NCI-H1417 treated with DMSO at 0.1 percent for 48 hours (cell line): ENCODE measurements at regions not wholly inside any gene's neighbourhood (a gene's known extent, or its start where the extent isn't known, plus 50 kb on each side); places are given as distances from the start of the nearest gene placed in this dataset.
"Not testable (repeated sequence)": the region's sequence is repeated elsewhere in the genome, so short reads cannot be mapped to it uniquely, and the experiment has no call there.

Experiments
- DNase-seq: peaks from one replicate; lab custom pipeline; 2025; lab: John Stamatoyannopoulos, UW

DNA sequence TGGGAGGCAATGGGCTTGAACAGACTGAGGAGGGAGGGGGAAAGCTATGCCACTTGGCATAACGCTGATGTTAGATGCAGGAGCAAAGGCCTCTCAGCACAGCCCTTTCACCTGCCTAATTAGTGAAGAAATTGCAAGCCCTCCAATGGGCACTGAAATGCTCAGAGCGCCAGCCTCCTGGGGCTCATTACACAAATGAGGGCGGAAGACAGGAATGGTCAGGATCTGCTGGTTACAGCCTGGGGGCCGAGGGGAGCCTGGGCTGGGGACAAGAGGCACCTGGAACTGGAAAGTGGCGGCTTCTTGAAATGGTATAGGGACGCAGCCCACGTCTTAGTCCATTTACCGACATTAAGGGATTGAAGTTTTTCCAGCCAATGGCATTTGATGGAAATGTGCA is 50.2 kb upstream of the PLET1 start:
- no peak for DNase-seq

DNA sequence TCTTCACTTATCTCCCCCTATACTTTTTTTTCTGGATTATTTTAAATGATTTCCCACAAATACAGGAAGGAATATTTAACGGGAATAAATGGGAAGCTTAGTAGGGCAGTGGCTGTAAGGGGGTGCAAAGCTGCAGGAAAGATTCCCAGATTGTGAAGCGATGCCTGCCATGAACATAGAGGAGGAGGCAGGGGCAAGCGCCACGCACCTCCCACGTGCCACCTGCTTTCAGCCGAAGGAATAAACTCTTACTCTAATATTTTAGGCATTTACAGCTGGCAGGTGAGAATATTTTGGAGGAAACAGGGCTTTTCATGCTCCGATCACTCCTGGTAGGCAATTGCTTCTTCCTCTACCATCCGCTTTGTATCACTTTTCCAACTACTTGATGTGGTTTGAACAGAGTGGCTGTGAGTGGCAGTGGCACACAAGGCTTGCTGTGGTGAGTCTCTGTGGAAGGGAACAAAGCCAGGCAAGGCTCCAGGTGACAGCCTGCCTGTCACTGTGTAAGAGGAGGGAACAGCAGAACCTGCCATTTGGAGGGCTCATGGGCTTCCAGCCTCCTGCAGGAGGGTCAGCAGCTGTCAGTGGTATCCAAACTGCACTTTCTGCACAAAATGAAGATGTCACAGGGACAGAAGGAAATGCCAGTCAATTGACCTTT is 54.5 kb upstream of the PLET1 start:
- DNase-seq, result no peak

DNA sequence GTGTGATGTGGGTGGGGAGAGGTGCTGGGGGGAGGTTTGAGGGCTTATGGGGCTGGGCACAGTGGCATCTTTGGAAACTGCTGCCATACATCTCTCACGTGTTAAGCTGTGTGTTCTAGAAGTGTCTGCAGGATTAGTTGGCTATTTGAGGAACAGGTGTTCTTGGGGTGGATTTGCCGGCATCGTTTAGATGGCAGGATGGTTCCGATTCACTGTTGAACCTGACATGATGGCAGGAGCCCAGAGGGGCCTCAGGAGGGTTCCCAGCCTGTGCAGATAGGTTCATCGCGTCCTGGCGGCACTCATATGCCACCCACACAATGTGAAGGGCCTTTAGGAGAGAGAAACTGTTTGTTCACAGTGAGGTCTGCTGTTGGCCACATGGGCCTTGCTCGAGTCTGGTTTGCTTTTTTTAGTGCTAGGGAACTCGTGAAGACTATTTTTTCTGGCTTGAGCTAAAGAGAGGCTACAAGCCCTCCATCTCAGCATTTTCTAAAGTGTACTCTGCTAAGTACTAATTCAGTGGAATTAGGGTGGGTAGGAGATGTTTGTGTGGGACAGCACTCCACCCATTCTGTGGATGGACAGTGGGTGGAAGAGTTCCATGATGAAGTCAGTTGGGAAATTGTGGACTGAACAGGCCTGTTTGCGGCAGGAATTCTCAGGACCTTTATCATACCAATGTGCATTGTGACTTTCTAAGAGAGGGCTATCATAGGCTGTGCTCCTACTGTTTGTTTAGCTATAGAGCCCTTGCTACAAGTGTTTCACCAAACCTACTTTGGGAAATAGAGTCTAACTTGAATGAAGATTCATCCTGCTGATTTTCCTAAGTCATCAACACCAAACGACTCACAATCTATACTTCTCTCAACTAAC is 55.4 kb upstream of the PLET1 start:
- DNase-seq, result no peak

GRCh38 chr11:112316971-112317370 is 56.3 kb upstream of the PLET1 start:
- no peak for DNase-seq

- no peak for DNase-seq
Observed at GRCh38 chr11:112318184-112318591, 57.5 kb upstream of the PLET1 start.

DNA sequence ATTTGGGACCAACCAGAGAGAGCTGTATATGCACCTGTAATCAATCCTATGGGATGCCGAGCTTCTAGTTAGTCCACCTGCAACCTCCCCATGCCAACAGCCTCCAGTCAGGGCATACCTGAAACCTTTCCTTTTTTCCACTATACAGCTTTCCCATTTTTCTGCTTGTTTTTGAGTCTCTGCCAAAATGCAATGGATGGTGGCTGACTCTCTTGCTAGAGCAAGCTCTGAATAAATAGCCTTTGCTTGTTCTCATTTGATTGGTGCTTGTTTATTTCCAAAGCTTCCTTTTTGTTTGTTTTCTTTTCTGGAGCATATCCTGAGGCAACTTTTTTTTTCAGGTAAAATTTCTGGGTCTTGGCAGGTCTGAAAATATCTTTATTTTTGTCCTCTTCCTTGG is 58.0 kb upstream of the PLET1 start:
- no peak for DNase-seq

- DNase-seq, result no peak
Observed at GRCh38 chr11:112320668-112321067, 60.0 kb upstream of the PLET1 start.

GRCh38 chr11:112321501-112322172 is 61.0 kb upstream of the PLET1 start:
- DNase-seq, result peak; percentile 80

GRCh38 chr11:112322173-112322790 is 61.6 kb upstream of the PLET1 start:
- DNase-seq, result no peak

DNA sequence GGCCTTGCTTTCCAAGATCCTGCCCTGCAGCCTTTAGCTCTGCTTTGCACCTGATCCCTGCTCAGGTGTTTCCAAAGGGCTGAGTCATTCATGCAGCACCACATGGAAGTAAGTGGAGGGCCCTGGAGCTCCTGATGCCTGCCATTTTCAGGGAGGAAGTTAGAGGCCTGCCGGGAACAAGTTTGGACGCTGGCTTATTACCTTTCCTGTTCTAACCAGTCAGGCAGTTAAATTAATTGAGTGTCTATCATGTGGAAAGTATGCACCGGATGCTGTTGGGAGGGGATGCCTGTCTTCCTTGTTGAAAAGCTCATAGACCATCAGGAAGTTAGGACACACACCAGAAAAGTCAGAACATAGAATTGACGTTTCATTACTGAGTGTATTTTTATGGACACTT is 73.7 kb upstream of the PLET1 start:
- DNase-seq, result no peak

DNA sequence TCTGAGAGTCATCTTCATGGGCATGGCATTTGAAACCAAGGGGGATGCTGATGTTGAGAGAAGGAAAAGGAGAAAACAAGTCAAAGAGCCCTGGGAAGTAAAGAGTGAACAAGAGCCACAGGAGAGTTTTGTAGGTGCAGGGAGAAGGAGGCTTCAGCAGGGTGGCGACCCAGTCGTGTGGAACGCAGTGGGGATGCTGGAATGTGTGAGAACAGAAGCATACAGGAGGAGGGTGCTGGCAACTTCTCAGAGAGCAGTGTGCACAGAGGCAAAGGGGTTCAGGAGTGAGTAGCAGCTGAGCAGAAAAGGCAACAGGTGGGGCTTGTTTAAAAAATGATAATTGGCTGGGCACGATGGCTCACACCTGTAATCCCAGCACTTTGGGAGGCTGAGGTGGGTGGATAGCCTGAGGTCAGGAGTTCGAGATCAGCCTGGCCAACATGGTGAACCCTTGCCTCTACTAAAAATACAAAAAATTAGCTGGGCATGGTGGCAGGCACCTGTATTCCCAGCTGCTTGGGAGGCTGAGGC is 75.8 kb upstream of the PLET1 start:
- no peak for DNase-seq

GRCh38 chr11:112339566-112339965 is 78.9 kb upstream of the PLET1 start:
- DNase-seq, result no peak

- no peak for DNase-seq
Observed at GRCh38 chr11:112343368-112344039, 82.8 kb upstream of the PLET1 start.

- no peak for DNase-seq
Observed at GRCh38 chr11:112344040-112344413, 83.4 kb upstream of the PLET1 start.

DNA sequence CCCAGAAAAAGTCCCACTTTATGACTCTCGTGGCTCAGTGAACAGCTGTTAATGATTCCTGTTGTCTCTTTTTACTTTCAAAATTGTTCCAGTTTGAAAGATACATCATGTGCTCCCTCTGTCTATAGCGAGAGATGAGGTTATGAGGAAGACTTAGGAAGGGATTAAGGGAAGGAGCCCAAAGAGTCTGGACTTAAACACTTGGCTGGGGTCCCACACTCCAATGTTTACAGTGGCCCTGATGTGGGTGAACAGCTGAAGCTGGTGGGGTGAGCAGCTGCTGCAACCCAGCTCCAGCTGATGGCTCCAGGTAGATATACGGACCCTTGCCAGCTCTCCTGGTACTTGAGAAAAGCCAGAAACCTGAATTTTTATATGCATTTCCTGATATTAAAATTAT is 84.5 kb upstream of the PLET1 start:
- DNase-seq, result no peak

DNA sequence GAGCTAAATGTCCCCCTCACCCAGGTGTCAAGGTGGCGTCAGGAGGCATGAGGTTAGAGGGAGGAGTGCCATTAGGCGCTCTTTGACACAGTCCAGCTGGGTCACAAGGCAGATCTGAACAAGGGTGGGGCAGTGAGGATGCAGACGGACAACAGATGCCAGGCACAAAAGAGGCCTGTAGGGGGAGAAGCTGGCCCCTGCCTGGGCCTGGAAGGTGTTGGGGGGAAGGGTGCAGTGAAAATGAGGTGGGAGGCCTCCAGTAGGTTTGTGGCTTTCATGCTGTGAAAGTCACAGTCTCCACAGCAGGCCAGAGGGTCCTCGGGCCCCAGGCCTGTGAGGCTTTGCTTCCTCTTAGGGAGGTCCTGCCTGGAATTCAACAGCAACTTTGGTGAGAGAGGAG is 85.0 kb upstream of the PLET1 start:
- no peak for DNase-seq

DNA sequence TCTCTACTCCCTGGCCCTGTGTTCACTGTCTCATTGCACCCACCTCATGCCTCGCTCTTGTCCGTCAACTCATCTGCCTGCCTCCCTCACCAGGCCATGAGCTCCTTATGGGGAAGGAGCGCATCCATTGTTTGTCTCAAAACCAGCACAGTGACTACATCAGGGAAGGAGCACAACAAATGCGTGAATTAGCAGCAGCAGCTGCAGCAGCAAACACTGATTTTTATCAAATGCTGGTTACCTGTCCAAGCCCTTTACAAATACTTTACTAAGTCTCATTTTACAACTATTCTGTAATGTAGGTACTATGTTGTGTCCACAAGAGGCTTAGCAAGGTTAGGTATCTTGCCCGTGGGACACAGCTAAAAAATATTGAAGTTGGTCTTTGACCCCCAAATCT is 85.9 kb upstream of the PLET1 start:
- DNase-seq, result no peak

DNA sequence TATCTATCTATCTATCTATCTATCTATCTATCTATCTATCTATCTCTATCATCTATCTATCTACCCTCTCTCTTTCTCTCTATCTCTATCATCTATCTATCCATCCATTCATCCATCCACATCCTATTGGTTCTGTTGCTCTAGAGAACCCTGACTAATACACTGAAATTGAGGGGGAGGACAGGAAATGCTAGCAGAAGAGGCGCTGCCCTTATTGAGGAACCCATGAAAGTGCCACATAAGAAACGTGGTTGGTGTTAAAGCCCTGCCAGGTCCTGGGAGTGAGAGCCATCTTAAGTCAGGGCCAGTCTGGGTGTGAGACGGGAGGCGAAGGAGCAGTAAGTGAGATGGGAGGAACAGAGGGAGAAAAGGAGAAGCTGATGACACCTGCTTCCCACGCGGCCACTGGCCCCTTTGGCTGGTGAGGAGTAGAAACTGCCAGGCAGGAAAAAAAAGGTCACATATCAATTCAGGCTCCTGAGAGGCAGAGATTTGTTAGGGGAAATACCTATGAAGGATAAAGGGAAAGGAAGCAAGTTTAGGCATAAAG is 87.9 kb upstream of the PLET1 start:
- no peak for DNase-seq

GRCh38 chr11:112351423-112351822 is 90.8 kb upstream of the PLET1 start:
- DNase-seq, result not testable (repeated sequence)

- no peak for DNase-seq
Observed at GRCh38 chr11:112352907-112353306, 92.2 kb upstream of the PLET1 start.

- no peak for DNase-seq
Observed at GRCh38 chr11:112354364-112354763, 93.7 kb upstream of the PLET1 start.
